ENCODE measurements at regions not wholly inside any gene's neighbourhood (a gene's known extent, or its start where the extent isn't known, plus 50 kb on each side); places are given as distances from the start of the nearest gene placed in this dataset.
"Not testable (repeated sequence)": the region's sequence is repeated elsewhere in the genome, so short reads cannot be mapped to it uniquely, and the experiment has no call there.

GRCh38 chr4:49139513-49139912, 153.4 kb downstream of the CWH43 start:
- TF ChIP-seq CTCF (conservative IDR thresholded peaks at IDR 0.05); EZH2 (IDR thresholded peaks at IDR 0.05; ENCODE audit: low read depth): not testable (repeated sequence)

Data from PC-9 (cell line).